Muscle of leg (tissue), 3 donors: ENCODE measurements at regions not wholly inside any gene's neighbourhood (a gene's known extent, or its start where the extent isn't known, plus 50 kb on each side); places are given as distances from the start of the nearest gene placed in this dataset.
A peak's percentile ranks its signal among the peaks of the same experiment; 100 is the strongest.

Source experiments
- DNase-seq: peaks from one replicate; pipeline ENCODE4 v3.0.0; 2013
- H3K27ac ChIP-seq: one replicate; pipeline ENCODE4 v1.5.1; 2013; ENCODE audit warnings: mild to moderate bottlenecking, low read length, control low read depth
- H3K27me3 ChIP-seq: one replicate; pipeline ENCODE4 v1.6.1; 2013; ENCODE audit warnings: low read length; ENCODE audit not compliant: control insufficient read depth, insufficient read depth
- H3K36me3 ChIP-seq: one replicate; pipeline ENCODE4 v1.6.1; 2013; ENCODE audit warnings: low read length; ENCODE audit not compliant: control insufficient read depth, insufficient read depth
- H3K4me1 ChIP-seq: one replicate; pipeline ENCODE4 v1.6.1; 2013; ENCODE audit warnings: low read length; ENCODE audit not compliant: control insufficient read depth, insufficient read depth
- H3K4me3 ChIP-seq: one replicate; pipeline ENCODE4 v1.5.1; 2013; ENCODE audit warnings: low read length, control low read depth
- H3K9me3 ChIP-seq: replicated peaks from 2 replicates; pipeline ENCODE4 v1.6.1; 2013; ENCODE audit warnings: low read depth, low read length; ENCODE audit not compliant: control insufficient read depth
- WGBS: methylation state at CpG from one replicate; pipeline ENCODE4 v1.1.5; 2013; ENCODE audit warnings: missing lambda C conversion rate; ENCODE audit not compliant: insufficient coverage; 5-methylcytosine and 5-hydroxymethylcytosine counted together

DNA sequence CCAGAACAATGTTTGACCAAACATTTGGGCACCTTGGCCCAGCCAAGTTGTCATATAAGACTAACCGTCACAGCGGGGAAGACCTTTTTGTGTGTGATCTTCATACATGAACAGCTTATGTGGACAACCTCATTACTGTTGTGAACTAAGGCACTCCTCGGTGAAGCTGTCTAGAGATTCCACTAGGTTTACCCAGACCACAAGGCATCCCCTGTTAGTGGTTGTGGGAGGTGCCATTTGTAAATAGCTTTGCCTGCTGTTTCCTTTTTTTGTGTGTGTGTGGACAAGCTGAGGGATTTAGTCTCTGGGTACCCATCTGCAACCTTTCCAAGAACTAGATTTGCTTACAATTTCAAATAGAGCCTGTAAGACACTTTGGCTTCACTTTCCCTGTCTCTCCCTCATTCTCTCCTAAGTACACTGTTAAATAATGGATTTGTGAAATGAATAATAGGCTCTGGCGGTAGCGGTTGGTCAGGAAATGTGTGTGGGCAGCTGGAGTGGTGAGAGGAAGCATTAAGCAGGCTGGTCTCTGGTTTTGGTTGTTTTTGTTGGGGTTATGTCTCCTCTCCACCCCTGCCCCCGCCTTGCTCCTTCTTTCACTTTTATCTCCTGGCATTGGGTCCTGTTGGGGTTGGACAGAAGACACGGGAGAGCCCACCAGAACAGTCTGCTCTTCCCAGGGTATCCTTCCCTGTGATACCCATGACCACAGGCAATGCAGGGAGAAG, 727.6 kb downstream of the VRK1 start:
- Histone ChIP-seq H3K27ac (no peak overlapping the region), H3K4me1 (no peaks in the 10 kb centered on the region), H3K36me3 (no peaks in the 10 kb centered on the region), H3K4me3 (no peak overlapping the region), H3K9me3 (no peaks in the 10 kb centered on the region), H3K27me3 (no peaks in the 10 kb centered on the region)
- no CpG with 5 or more reads among the region's 7 CpGs for WGBS
- no peak for DNase-seq

DNA sequence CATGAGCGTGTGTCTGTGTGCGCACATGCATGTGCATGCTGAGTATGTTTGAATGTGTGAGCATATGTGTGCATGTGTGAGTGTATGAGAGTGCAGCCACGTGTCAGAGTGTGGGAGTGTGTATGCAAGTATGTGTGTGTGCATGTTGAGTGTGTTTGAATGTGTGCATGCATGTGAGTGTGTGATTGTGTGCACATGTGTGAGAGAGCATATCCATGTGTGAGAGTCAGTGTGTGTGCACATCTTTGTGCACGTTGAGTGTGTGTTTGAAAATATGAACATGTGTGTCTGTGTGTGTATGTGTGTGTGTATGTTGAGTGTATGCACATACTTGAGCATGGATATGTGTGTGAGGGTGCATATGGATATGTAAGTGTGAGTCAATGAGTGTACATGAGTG, 730.8 kb downstream of the VRK1 start:
- no peaks in the 10 kb centered on the region for H3K27me3 ChIP-seq
- DNase-seq: no peak
- no peaks in the 10 kb centered on the region for H3K9me3 ChIP-seq
- no peaks in the 10 kb centered on the region for H3K4me1 ChIP-seq
- H3K4me3 ChIP-seq: no peak overlapping the region
- H3K27ac ChIP-seq: no peak overlapping the region
- H3K36me3 ChIP-seq: no peaks in the 10 kb centered on the region
- 80% methylated on average over 4 of the region's 4 CpGs for WGBS

DNA sequence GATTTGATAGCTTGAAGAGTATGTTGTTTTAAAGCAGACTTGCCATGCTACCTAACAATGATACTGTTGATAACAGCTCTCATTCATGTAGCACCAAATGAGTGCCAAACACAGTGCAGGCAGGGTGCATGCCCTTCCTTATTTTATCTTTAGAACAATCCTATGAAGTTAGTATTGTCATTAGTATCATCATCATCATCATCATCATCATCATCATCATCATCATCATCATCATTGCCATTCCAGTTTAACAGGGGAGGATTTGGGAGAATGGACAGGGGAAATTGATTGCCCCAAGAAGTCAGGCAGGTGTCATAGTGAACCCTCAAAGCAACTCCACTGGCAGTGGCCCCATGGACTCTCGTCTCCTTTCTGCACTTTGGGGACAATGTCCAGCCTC, 734.9 kb downstream of the VRK1 start:
- Histone ChIP-seq H3K27me3 (peaks cover 3% of the 10 kb centered on the region), H3K27ac (no peak overlapping the region), H3K4me3 (no peak overlapping the region), H3K36me3 (no peaks in the 10 kb centered on the region), H3K4me1 (no peaks in the 10 kb centered on the region), H3K9me3 (no peaks in the 10 kb centered on the region)
- no peak for DNase-seq
- WGBS: 83% methylated on average over 1 of the region's 1 CpG

DNA sequence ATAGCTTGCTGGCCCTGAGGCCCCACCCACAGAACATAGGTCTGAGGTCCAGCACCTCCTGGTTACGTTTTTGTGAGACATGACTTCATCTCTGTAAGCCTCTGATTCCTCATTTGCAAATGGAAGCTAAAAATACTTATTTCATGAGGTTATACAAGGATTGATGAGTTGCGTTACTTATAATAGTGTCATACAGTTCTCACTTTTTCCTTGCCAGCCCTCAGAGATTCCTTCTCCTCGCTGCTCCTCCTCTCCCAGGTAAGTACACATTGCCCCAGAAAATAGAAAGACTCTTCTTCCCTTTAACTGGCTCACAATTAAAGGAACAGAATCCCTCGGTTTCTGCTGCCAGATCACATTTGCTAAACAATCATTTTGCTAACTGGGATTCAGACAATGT, 739.2 kb downstream of the VRK1 start:
- no peaks in the 10 kb centered on the region for H3K36me3 ChIP-seq
- no peaks in the 10 kb centered on the region for H3K9me3 ChIP-seq
- 71% methylated on average over 1 of the region's 4 CpGs for WGBS
- H3K4me3 ChIP-seq: no peak overlapping the region
- no peaks in the 10 kb centered on the region for H3K4me1 ChIP-seq
- no peak overlapping the region for H3K27ac ChIP-seq
- no peak for DNase-seq
- H3K27me3 ChIP-seq: peaks cover 3% of the 10 kb centered on the region

DNA sequence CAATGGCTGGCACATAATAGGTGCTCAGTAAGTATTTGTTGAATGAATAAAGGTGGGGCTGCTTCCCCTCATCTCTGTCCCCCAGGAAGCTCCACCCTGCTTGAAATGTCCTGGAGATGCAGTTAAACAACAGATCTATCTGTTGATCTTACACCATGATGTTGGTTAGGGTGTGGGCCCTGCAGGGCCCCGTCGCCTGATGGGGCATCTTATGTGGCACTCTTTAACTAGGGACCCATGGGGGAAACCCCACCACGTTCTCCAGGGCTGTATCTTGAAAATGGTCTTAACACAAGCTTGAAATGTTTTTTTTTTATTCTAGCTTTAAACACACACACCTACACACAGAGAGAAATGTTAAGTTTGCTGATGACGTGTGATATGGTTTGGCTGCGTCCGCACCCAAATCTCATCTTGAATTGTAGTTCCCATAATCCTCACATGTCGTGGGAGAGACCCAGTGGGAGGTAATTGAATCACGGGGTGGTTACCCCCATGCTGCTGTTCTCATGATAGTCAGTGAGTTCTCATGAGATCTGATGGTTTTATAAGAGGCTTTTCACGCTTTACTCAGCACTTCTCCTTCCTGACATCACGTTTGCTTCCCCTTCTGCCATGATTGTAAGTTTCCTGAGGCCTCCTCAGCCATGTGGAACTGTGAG, 741.7 kb downstream of the VRK1 start:
- H3K36me3 ChIP-seq: no peaks in the 10 kb centered on the region
- no peaks in the 10 kb centered on the region for H3K9me3 ChIP-seq
- H3K27me3 ChIP-seq: peaks cover 5% of the 10 kb centered on the region
- DNase-seq: no peak
- no CpG with 5 or more reads among the region's 10 CpGs for WGBS
- no peak overlapping the region for H3K4me3 ChIP-seq
- H3K27ac ChIP-seq: no peak overlapping the region
- H3K4me1 ChIP-seq: no peaks in the 10 kb centered on the region

DNA sequence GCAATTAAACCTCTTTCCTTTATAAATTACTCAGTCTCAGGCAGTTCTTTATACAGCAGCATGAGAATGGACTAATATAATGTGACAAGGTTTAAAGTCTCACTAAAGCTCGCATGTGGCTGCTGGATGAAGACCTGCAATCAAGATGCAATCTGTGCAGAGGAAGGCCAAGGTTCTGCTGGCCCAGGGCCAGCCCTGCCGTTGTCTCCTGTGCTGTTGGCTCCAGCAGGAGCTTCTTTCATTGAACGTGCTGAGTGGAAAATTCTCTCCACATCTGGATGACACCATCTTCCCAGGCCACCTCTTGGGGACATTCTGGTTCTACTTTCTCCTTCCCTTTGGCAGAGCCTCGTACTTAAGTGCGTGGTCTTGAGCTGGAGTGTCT, 742.2 kb downstream of the VRK1 start:
- H3K27me3 ChIP-seq: peaks cover 5% of the 10 kb centered on the region
- 14% methylated on average over 2 of the region's 5 CpGs for WGBS

DNA sequence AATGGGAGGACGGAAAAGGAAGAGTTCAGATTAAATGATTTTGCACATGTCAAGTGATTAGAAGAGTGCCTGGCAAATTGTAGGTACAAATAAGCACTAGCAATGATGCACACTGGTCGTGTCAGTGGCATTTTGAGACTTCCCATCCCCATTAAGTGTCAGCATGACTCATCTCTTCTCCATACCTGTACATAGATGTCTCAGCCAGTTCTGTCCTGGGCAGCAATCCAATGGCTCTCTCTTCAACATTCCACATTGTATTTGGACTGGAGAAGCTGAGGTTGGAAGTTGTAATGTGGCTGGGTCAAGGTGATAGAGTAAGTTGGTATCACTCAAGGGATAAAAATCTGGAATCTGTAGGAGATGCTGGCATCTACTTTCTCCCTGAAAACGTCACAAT, 742.7 kb downstream of the VRK1 start:
- Histone ChIP-seq H3K36me3 (no peaks in the 10 kb centered on the region), H3K4me3 (no peak overlapping the region), H3K27ac (no peak overlapping the region), H3K27me3 (peaks cover 4% of the 10 kb centered on the region), H3K4me1 (no peaks in the 10 kb centered on the region), H3K9me3 (no peaks in the 10 kb centered on the region)
- 60% methylated on average over 1 of the region's 3 CpGs for WGBS
- DNase-seq: no peak

More for the DNA sequence above, 742.2 kb downstream of the VRK1 start:
- H3K4me1 ChIP-seq: no peaks in the 10 kb centered on the region
- H3K27ac ChIP-seq: no peak overlapping the region
- no peaks in the 10 kb centered on the region for H3K36me3 ChIP-seq
- H3K4me3 ChIP-seq: no peak overlapping the region
- DNase-seq: peak; percentile 64
- no peaks in the 10 kb centered on the region for H3K9me3 ChIP-seq

DNA sequence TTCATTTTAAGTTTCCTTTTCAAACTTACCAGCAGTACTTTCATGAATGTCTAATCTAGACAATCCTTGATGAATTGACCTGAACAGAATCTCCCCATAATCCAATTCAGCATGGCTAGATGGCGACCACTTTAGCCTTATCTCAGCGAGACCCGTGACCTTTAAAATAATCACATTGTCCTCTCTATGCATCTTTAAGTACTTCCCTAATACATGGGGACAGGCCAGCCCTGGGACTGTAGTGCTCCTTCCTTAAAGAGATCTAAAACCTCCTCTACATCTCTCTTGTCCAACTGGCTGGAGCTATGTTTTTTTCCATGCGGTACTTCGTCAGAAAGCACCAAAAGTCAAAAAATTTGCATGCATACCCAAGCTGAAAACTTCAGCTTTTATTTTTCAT, 746.0 kb downstream of the VRK1 start:
- no peaks in the 10 kb centered on the region for H3K36me3 ChIP-seq
- H3K27ac ChIP-seq: no peak overlapping the region
- peak; percentile 8 for DNase-seq
- no peak overlapping the region for H3K4me3 ChIP-seq
- H3K4me1 ChIP-seq: no peaks in the 10 kb centered on the region
- no peaks in the 10 kb centered on the region for H3K9me3 ChIP-seq
- H3K27me3 ChIP-seq: peaks cover 2% of the 10 kb centered on the region
- 90% methylated on average over 2 of the region's 5 CpGs for WGBS

DNA sequence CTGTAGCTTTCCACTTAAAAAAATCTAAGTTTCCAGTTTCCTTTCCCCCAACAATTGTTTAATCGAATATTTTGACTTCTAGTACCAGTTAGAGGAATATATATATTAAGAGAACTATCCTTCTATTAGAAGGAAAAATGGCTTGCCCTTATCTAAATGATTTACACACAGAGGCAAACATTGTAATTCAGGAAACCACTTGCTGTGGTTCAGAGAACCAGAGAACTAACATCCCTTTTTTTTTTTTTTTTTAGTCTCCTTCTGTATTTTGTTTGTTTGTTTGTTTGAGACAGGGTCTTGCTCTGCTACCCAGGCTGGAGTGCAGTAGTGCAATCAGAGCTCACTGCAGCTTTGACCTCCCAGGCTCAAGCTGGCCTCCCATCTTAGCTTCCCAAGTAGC, 746.6 kb downstream of the VRK1 start:
- DNase-seq: no peak
- WGBS: no CpG with 5 or more reads among the region's 1 CpG
- H3K4me3 ChIP-seq: no peak overlapping the region
- H3K27me3 ChIP-seq: peaks cover 2% of the 10 kb centered on the region
- H3K36me3 ChIP-seq: no peaks in the 10 kb centered on the region
- no peak overlapping the region for H3K27ac ChIP-seq
- H3K9me3 ChIP-seq: no peaks in the 10 kb centered on the region
- H3K4me1 ChIP-seq: no peaks in the 10 kb centered on the region

DNA sequence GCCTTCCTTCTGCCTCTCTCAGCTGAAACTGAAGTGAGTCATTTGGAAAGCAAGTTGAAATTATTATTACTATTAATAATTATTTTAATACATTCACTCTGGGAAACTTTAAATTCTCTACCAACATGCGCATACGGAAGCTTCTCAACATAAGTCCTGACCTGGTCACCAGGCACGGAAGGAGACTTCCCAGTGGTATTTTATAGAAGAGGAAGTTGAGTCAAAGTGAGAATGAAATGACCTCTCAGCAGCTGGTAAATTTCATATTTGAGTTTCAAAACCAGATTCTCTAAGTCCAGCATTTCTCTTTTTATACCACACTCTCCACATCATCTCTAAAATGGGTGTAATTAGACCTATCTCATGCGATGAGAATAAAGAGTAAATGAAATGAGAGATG, 747.4 kb downstream of the VRK1 start:
- no peaks in the 10 kb centered on the region for H3K36me3 ChIP-seq
- DNase-seq: peak; percentile 69
- H3K4me3 ChIP-seq: no peak overlapping the region
- peaks cover 2% of the 10 kb centered on the region for H3K27me3 ChIP-seq
- H3K27ac ChIP-seq: no peak overlapping the region
- H3K4me1 ChIP-seq: no peaks in the 10 kb centered on the region
- no CpG with 5 or more reads among the region's 4 CpGs for WGBS
- no peaks in the 10 kb centered on the region for H3K9me3 ChIP-seq
